HG03025 (cell line): ENCODE measurements at regions not wholly inside any gene's neighbourhood (a gene's known extent, or its start where the extent isn't known, plus 50 kb on each side); places are given as distances from the start of the nearest gene placed in this dataset.

ENCODE experiments used
- ATAC-seq: cut with Tn5 transposase; IDR thresholded peaks from one replicate; pipeline ENCODE4 v1.9.1; 2021; ENCODE audit warnings: mild to moderate bottlenecking, moderate library complexity; ENCODE audit not compliant: unreplicated experiment, low FRiP score

GRCh38 chr10:29099415-29099814 lies 189.5 kb upstream of the LYZL1 start:
- no peak for ATAC-seq

GRCh38 chr10:29100505-29100904 lies 188.4 kb upstream of the LYZL1 start:
- ATAC-seq: no peak

- ATAC-seq: no peak
These were observed 186.6 kb upstream of the LYZL1 start for GRCh38 chr10:29102233-29102632.

GRCh38 chr10:29102636-29103035 lies 186.2 kb upstream of the LYZL1 start:
- ATAC-seq: no peak

- no peak for ATAC-seq
These were observed 184.0 kb upstream of the LYZL1 start for GRCh38 chr10:29104661-29105399.

GRCh38 chr10:29105516-29106215 lies 183.2 kb upstream of the LYZL1 start:
- ATAC-seq: no peak

GRCh38 chr10:29106287-29106686 lies 182.6 kb upstream of the LYZL1 start:
- no peak for ATAC-seq

- ATAC-seq: no peak
These were observed 180.9 kb upstream of the LYZL1 start for GRCh38 chr10:29107866-29108498.

- no peak for ATAC-seq
These were observed 178.9 kb upstream of the LYZL1 start for GRCh38 chr10:29109707-29110571.

GRCh38 chr10:29112827-29113615 lies 175.8 kb upstream of the LYZL1 start:
- no peak for ATAC-seq

- no peak for ATAC-seq
These were observed 175.3 kb upstream of the LYZL1 start for GRCh38 chr10:29113616-29113945.

GRCh38 chr10:29114141-29114540 lies 174.7 kb upstream of the LYZL1 start:
- ATAC-seq: no peak

- ATAC-seq: no peak
These were observed 171.1 kb upstream of the LYZL1 start for GRCh38 chr10:29117781-29118180.

GRCh38 chr10:29119374-29119773 lies 169.5 kb upstream of the LYZL1 start:
- no peak for ATAC-seq

- no peak for ATAC-seq
These were observed 168.7 kb upstream of the LYZL1 start for GRCh38 chr10:29120216-29120615.

GRCh38 chr10:29124864-29125263 lies 164.0 kb upstream of the LYZL1 start:
- no peak for ATAC-seq

- no peak for ATAC-seq
These were observed 161.7 kb upstream of the LYZL1 start for GRCh38 chr10:29127037-29127700.

- ATAC-seq: no peak
These were observed 161.1 kb upstream of the LYZL1 start for GRCh38 chr10:29127731-29128130.

GRCh38 chr10:29130190-29130673 lies 158.6 kb upstream of the LYZL1 start:
- no peak for ATAC-seq
